SK-N-SH treated with all-trans-retinoic acid at 6 μM for 48 hours (cell line): ENCODE measurements at regions not wholly inside any gene's neighbourhood (a gene's known extent, or its start where the extent isn't known, plus 50 kb on each side); places are given as distances from the start of the nearest gene placed in this dataset.
"Not testable (repeated sequence)": the region's sequence is repeated elsewhere in the genome, so short reads cannot be mapped to it uniquely, and the experiment has no call there.

Experiments used
- ARNTL ChIP-seq: fragments of 450-650 bp; formaldehyde crosslinking; IDR thresholded peaks from 2 replicates; pipeline ENCODE4 v1.5.0; 2020; ENCODE audit warnings: low read depth, mild to moderate bottlenecking, moderate library complexity, borderline replicate concordance
- CREB5 ChIP-seq: fragments of 250-450 bp; sonication (Bioruptor Pico); IDR thresholded peaks from 2 replicates; pipeline ENCODE4 v1.5.1; 2020; ENCODE audit warnings: low read depth, mild to moderate bottlenecking, moderate library complexity
- ESRRG ChIP-seq: fragments of 250-450 bp; sonication (Bioruptor Pico); IDR thresholded peaks from 2 replicates; pipeline ENCODE4 v1.6.1; 2021; ENCODE audit warnings: mild to moderate bottlenecking
- PATZ1 ChIP-seq: fragments of 250-450 bp; sonication (Bioruptor Pico); IDR thresholded peaks from 2 replicates; pipeline ENCODE4 v1.8.0; 2020; ENCODE audit warnings: mild to moderate bottlenecking, moderate library complexity, borderline replicate concordance
- PPARA ChIP-seq: fragments of 250-450 bp; sonication (Bioruptor Pico); IDR thresholded peaks from 2 replicates; pipeline ENCODE4 v1.5.0; 2020; ENCODE audit warnings: mild to moderate bottlenecking, borderline replicate concordance
- RARB ChIP-seq: fragments of 250-450 bp; sonication (Bioruptor Pico); IDR thresholded peaks from 2 replicates; pipeline ENCODE4 v1.8.0; 2021; ENCODE audit warnings: mild to moderate bottlenecking, moderate library complexity
- SNAI2 ChIP-seq: fragments of 250-450 bp; sonication (Bioruptor Pico); IDR thresholded peaks from 2 replicates; pipeline ENCODE4 v1.5.0; 2020; ENCODE audit warnings: mild to moderate bottlenecking, moderate library complexity
- TOX ChIP-seq: fragments of 250-450 bp; sonication (Bioruptor Pico); IDR thresholded peaks from 2 replicates; pipeline ENCODE4 v1.8.0; 2021; ENCODE audit warnings: mild to moderate bottlenecking, moderate library complexity, borderline replicate concordance
- ZC3H10 ChIP-seq: fragments of 250-450 bp; sonication (Bioruptor Pico); IDR thresholded peaks from 2 replicates; pipeline ENCODE4 v1.5.1; 2021; ENCODE audit warnings: mild to moderate bottlenecking, moderate library complexity
- ZFP30 ChIP-seq: fragments of 450-650 bp; formaldehyde crosslinking; IDR thresholded peaks from 2 replicates; pipeline ENCODE4 v1.5.0; 2022; ENCODE audit warnings: mild to moderate bottlenecking, moderate library complexity
- ZNF70 ChIP-seq: fragments of 450-650 bp; formaldehyde crosslinking; IDR thresholded peaks from 2 replicates; pipeline ENCODE4 v1.5.0; 2020; ENCODE audit warnings: mild to moderate bottlenecking, moderate library complexity
- ZNF8 ChIP-seq: fragments of 450-650 bp; formaldehyde crosslinking; IDR thresholded peaks from 2 replicates; pipeline ENCODE4 v1.5.0; 2020; ENCODE audit warnings: mild to moderate bottlenecking, moderate library complexity
- TF ChIP-seq, protein P1 (sequence below): fragments of 250-450 bp; sonication (Bioruptor Pico); IDR thresholded peaks from 2 replicates; pipeline ENCODE4 v1.8.0; 2021; ENCODE audit warnings: low read depth, mild to moderate bottlenecking, moderate library complexity, borderline replicate concordance
- TF ChIP-seq, protein P2 (sequence below): fragments of 250-450 bp; sonication (Bioruptor Pico); IDR thresholded peaks from 2 replicates; pipeline ENCODE4 v1.5.1; 2021; ENCODE audit warnings: mild to moderate bottlenecking, moderate library complexity

- TF ChIP-seq PATZ1 (CRISPR knock-in tag); RARB; PPARA; ZC3H10; ZNF8 (CRISPR knock-in tag); ZNF70 (CRISPR knock-in tag); SNAI2 (CRISPR knock-in tag); ZFP30 (CRISPR knock-in tag); ARNTL; TOX (CRISPR knock-in tag); CREB5; ESRRG (CRISPR knock-in tag): not testable (repeated sequence)
- TF ChIP-seq, protein P1, sequence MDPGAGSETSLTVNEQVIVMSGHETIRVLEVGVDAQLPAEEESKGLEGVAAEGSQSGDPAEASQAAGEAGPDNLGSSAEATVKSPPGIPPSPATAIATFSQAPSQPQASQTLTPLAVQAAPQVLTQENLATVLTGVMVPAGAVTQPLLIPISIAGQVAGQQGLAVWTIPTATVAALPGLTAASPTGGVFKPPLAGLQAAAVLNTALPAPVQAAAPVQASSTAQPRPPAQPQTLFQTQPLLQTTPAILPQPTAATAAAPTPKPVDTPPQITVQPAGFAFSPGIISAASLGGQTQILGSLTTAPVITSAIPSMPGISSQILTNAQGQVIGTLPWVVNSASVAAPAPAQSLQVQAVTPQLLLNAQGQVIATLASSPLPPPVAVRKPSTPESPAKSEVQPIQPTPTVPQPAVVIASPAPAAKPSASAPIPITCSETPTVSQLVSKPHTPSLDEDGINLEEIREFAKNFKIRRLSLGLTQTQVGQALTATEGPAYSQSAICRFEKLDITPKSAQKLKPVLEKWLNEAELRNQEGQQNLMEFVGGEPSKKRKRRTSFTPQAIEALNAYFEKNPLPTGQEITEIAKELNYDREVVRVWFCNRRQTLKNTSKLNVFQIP (CRISPR knock-in tag): not testable (repeated sequence)
- TF ChIP-seq, protein P2, sequence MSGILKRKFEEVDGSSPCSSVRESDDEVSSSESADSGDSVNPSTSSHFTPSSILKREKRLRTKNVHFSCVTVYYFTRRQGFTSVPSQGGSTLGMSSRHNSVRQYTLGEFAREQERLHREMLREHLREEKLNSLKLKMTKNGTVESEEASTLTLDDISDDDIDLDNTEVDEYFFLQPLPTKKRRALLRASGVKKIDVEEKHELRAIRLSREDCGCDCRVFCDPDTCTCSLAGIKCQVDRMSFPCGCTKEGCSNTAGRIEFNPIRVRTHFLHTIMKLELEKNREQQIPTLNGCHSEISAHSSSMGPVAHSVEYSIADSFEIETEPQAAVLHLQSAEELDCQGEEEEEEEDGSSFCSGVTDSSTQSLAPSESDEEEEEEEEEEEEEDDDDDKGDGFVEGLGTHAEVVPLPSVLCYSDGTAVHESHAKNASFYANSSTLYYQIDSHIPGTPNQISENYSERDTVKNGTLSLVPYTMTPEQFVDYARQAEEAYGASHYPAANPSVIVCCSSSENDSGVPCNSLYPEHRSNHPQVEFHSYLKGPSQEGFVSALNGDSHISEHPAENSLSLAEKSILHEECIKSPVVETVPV: not testable (repeated sequence)
Observed at GRCh38 chr19:7405482-7405881, 56.7 kb downstream of the ARHGEF18 start.
